ENCODE measurements at regions not wholly inside any gene's neighbourhood (a gene's known extent, or its start where the extent isn't known, plus 50 kb on each side); places are given as distances from the start of the nearest gene placed in this dataset.
"Not testable (repeated sequence)": the region's sequence is repeated elsewhere in the genome, so short reads cannot be mapped to it uniquely, and the experiment has no call there.

DNA sequence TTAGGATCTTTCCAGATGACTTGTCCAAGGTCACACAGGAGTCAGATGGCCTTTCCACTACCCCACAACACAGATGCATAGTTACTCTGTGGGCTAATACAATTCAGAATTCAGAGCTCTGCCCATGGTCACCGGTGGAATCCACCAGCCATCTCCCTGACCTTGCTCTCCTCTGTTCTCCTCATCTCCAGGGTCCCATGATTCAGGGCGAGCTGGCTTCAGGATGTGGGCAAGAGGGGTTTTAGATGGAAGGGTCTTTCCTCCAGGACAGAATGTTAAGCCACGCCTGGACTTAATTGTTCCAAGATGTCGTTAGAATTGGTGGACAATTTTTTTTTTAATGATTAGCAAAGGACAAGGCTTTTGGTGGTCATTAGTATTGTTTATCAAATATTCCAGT, 81.7 kb upstream of the LARP1 start:
- H3K4me3 Mint-ChIP-seq = no peak overlapping the region
- no peaks in the 10 kb centered on the region for H3K79me2 ChIP-seq (replicated peaks; ENCODE audit: insufficient read depth)
- no peak for TF ChIP-seq CREB1 (CRISPR knock-in tag; IDR thresholded peaks at IDR 0.05; ENCODE audit: low read depth)
- no peak overlapping the region for H3K27ac ChIP-seq (ENCODE audit: low read depth)
- H4K20me1 ChIP-seq (replicated peaks; ENCODE audit: insufficient read depth) = no peaks in the 10 kb centered on the region
- no peaks in the 10 kb centered on the region; the same call in 1 of the 2 replicates for H3K9me2 ChIP-seq (ENCODE audit: insufficient read depth)
- H3K27ac Mint-ChIP-seq = no peak overlapping the region
- no peaks in the 10 kb centered on the region; the same call in 1 of the 2 replicates for H3F3A ChIP-seq (replicated peaks; ENCODE audit: low read depth)
- ATAC-seq = no peak
- H3K27me3 ChIP-seq (ENCODE audit: insufficient read depth) = no peaks in the 10 kb centered on the region
- peaks cover 9% of the 10 kb centered on the region for H3K9me3 Mint-ChIP-seq
- no peaks in the 10 kb centered on the region for H3K36me3 ChIP-seq (ENCODE audit: insufficient read depth)
- H3K4me1 ChIP-seq (ENCODE audit: insufficient read depth) = no peaks in the 10 kb centered on the region
- H3K4me2 ChIP-seq = no peak overlapping the region
- H2AFZ ChIP-seq = no peak overlapping the region
- H3K27me3 Mint-ChIP-seq (ENCODE audit: insufficient read depth, low read depth, poor library complexity) = peaks cover 14% of the 10 kb centered on the region
- no peak for DNase-seq (ENCODE audit: low spot score)
- no peak overlapping the region for H3K4me3 ChIP-seq
- H3K4me1 Mint-ChIP-seq = peaks cover 5% of the 10 kb centered on the region
- peaks cover 5% of the 10 kb centered on the region for H3K36me3 Mint-ChIP-seq (ENCODE audit: low read depth)

DNA sequence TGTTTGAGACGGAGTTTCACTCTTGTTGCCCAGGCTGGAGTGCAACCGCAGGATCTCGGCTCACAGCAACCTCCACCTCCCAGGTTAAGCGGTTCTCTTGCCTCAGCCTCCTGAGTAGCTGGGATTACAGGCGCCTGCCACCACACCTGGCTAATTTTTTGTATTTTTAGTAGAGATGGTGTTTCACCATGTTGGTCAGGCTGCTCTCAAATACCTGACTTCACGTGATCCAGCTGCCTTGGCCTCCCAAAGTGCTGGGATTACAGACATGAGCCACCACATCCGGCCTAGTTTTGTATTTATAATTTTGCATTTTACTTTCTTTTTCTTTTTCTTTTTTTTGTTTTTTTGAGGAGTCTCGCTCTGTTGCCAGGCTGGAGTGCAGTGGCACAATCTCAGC, 85.3 kb upstream of the LARP1 start:
- not testable (repeated sequence) for H3K4me1 Mint-ChIP-seq; H3K27ac Mint-ChIP-seq; ATAC-seq; H3K27me3 ChIP-seq (ENCODE audit: insufficient read depth); H3K9me2 ChIP-seq (ENCODE audit: insufficient read depth); H3K36me3 ChIP-seq (ENCODE audit: insufficient read depth); H2AFZ ChIP-seq; H3K4me2 ChIP-seq; H3F3A ChIP-seq (replicated peaks; ENCODE audit: low read depth); H3K4me1 ChIP-seq (ENCODE audit: insufficient read depth); H3K4me3 ChIP-seq; H3K27ac ChIP-seq (ENCODE audit: low read depth); H3K4me3 Mint-ChIP-seq; H4K20me1 ChIP-seq (replicated peaks; ENCODE audit: insufficient read depth); H3K79me2 ChIP-seq (replicated peaks; ENCODE audit: insufficient read depth); DNase-seq (ENCODE audit: low spot score)
- Mint-ChIP-seq H3K27me3 (ENCODE audit: insufficient read depth, low read depth, poor library complexity) (peaks cover 13% of the 10 kb centered on the region), H3K36me3 (ENCODE audit: low read depth) (peaks cover 22% of the 10 kb centered on the region), H3K9me3 (peaks cover 34% of the 10 kb centered on the region)

DNA sequence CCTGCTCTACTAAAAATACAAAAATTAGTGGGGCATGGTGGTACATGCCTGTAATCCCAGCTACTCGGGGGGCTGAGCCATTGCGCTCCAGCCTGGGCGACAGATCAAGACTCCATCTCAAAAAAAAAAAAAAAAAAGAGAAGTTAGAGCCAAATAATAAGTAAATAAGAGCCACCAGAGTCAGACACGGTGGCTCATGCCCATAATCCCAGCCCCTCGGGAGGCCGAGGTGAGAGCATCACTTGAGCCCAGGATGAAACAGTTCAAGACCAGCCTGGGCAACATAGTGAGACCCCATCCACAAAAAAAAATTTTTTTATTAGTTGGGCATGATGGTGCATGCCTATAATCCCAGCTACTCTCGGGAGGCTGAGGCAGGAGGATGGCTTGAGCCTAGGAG, 85.8 kb upstream of the LARP1 start:
- TF ChIP-seq, protein P1, sequence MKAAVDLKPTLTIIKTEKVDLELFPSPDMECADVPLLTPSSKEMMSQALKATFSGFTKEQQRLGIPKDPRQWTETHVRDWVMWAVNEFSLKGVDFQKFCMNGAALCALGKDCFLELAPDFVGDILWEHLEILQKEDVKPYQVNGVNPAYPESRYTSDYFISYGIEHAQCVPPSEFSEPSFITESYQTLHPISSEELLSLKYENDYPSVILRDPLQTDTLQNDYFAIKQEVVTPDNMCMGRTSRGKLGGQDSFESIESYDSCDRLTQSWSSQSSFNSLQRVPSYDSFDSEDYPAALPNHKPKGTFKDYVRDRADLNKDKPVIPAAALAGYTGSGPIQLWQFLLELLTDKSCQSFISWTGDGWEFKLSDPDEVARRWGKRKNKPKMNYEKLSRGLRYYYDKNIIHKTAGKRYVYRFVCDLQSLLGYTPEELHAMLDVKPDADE (IDR thresholded peaks at IDR 0.05) = no peak
- TF ChIP-seq, protein P2, sequence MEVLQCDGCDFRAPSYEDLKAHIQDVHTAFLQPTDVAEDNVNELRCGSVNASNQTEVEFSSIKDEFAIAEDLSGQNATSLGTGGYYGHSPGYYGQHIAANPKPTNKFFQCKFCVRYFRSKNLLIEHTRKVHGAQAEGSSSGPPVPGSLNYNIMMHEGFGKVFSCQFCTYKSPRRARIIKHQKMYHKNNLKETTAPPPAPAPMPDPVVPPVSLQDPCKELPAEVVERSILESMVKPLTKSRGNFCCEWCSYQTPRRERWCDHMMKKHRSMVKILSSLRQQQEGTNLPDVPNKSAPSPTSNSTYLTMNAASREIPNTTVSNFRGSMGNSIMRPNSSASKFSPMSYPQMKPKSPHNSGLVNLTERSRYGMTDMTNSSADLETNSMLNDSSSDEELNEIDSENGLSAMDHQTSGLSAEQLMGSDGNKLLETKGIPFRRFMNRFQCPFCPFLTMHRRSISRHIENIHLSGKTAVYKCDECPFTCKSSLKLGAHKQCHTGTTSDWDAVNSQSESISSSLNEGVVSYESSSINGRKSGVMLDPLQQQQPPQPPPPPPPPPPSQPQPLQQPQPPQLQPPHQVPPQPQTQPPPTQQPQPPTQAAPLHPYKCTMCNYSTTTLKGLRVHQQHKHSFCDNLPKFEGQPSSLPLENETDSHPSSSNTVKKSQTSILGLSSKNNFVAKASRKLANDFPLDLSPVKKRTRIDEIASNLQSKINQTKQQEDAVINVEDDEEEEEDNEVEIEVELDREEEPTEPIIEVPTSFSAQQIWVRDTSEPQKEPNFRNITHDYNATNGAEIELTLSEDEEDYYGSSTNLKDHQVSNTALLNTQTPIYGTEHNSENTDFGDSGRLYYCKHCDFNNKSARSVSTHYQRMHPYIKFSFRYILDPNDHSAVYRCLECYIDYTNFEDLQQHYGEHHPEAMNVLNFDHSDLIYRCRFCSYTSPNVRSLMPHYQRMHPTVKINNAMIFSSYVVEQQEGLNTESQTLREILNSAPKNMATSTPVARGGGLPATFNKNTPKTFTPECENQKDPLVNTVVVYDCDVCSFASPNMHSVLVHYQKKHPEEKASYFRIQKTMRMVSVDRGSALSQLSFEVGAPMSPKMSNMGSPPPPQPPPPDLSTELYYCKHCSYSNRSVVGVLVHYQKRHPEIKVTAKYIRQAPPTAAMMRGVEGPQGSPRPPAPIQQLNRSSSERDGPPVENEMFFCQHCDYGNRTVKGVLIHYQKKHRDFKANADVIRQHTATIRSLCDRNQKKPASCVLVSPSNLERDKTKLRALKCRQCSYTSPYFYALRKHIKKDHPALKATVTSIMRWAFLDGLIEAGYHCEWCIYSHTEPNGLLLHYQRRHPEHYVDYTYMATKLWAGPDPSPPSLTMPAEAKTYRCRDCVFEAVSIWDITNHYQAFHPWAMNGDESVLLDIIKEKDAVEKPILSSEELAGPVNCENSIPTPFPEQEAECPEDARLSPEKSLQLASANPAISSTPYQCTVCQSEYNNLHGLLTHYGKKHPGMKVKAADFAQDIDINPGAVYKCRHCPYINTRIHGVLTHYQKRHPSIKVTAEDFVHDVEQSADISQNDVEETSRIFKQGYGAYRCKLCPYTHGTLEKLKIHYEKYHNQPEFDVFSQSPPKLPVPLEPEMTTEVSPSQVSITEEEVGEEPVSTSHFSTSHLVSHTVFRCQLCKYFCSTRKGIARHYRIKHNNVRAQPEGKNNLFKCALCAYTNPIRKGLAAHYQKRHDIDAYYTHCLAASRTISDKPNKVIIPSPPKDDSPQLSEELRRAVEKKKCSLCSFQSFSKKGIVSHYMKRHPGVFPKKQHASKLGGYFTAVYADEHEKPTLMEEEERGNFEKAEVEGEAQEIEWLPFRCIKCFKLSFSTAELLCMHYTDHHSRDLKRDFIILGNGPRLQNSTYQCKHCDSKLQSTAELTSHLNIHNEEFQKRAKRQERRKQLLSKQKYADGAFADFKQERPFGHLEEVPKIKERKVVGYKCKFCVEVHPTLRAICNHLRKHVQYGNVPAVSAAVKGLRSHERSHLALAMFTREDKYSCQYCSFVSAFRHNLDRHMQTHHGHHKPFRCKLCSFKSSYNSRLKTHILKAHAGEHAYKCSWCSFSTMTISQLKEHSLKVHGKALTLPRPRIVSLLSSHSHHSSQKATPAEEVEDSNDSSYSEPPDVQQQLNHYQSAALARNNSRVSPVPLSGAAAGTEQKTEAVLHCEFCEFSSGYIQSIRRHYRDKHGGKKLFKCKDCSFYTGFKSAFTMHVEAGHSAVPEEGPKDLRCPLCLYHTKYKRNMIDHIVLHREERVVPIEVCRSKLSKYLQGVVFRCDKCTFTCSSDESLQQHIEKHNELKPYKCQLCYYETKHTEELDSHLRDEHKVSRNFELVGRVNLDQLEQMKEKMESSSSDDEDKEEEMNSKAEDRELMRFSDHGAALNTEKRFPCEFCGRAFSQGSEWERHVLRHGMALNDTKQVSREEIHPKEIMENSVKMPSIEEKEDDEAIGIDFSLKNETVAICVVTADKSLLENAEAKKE (CRISPR knock-in tag; IDR thresholded peaks at IDR 0.05) = no peak
- no peak for TF ChIP-seq ZNF331 (CRISPR knock-in tag; IDR thresholded peaks at IDR 0.05; ENCODE audit: low read depth)
- no peak overlapping the region for H3K27ac Mint-ChIP-seq
- Histone ChIP-seq H3K4me3 (no peak overlapping the region), H3K27ac (ENCODE audit: low read depth) (no peak overlapping the region), H3K4me2 (no peak overlapping the region), H3K9me2 (ENCODE audit: insufficient read depth) (no peaks in the 10 kb centered on the region), H3F3A (replicated peaks; ENCODE audit: low read depth) (no peaks in the 10 kb centered on the region), H3K27me3 (ENCODE audit: insufficient read depth) (no peaks in the 10 kb centered on the region), H3K4me1 (ENCODE audit: insufficient read depth) (no peaks in the 10 kb centered on the region), H3K36me3 (ENCODE audit: insufficient read depth) (peaks cover 4% of the 10 kb centered on the region; the same call in 1 of the 2 replicates), H2AFZ (no peak overlapping the region), H4K20me1 (replicated peaks; ENCODE audit: insufficient read depth) (no peaks in the 10 kb centered on the region), H3K79me2 (replicated peaks; ENCODE audit: insufficient read depth) (no peaks in the 10 kb centered on the region)
- DNase-seq (ENCODE audit: low spot score) (no peak), ATAC-seq (no peak)
- no peak overlapping the region for H3K4me3 Mint-ChIP-seq
- peaks cover 39% of the 10 kb centered on the region for H3K9me3 Mint-ChIP-seq
- peaks cover 28% of the 10 kb centered on the region for H3K36me3 Mint-ChIP-seq (ENCODE audit: low read depth)
- H3K27me3 Mint-ChIP-seq (ENCODE audit: insufficient read depth, low read depth, poor library complexity) = peaks cover 15% of the 10 kb centered on the region
- no peaks in the 10 kb centered on the region for H3K4me1 Mint-ChIP-seq
